HG02610 (cell line): ENCODE measurements at regions not wholly inside any gene's neighbourhood (a gene's known extent, or its start where the extent isn't known, plus 50 kb on each side); places are given as distances from the start of the nearest gene placed in this dataset.
"Not testable (repeated sequence)": the region's sequence is repeated elsewhere in the genome, so short reads cannot be mapped to it uniquely, and the experiment has no call there.

Experiments
- ATAC-seq: cut with Tn5 transposase; IDR thresholded peaks from one replicate; pipeline ENCODE4 v1.9.1; 2021; ENCODE audit warnings: mild to moderate bottlenecking, moderate library complexity; ENCODE audit not compliant: unreplicated experiment

DNA sequence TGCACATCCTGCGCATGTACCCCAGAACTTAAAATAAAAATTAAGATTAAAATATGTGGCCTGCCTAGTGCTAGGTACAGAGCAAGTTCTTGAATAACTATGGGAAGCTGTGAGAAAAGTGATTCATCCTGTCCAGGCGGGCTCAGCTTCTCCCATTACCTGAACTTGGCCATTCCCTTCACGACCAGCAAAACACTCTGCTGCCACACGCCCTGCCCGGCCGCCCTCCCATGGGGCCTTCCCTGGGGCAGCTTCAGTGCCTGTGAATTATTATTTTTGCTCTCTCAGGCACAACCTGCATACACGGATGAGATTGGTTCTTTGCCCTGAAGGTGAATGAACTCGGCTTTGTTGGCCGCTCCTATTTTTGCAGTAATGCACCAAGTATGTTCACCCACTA lies 209.2 kb upstream of the SHH start:
- no peak for ATAC-seq

DNA sequence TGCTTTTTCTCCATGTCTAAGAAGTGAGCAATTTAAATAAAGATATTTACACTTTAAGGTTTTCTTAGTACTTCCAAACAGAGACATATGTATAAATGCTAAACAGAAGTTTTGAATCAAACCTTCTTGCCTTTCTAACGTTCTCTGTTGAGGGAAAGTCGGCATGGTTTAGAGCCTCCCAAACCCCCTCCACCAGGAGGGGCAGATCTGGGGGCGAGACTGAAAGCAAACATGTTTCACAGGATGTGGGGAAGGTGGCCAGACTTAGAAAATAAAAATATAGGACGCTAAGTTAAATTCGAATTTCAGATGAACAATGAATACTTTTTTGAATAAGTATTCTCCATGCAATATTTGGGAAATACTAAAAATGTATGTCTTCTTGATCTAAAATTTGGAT lies 208.3 kb upstream of the SHH start:
- ATAC-seq: no peak

DNA sequence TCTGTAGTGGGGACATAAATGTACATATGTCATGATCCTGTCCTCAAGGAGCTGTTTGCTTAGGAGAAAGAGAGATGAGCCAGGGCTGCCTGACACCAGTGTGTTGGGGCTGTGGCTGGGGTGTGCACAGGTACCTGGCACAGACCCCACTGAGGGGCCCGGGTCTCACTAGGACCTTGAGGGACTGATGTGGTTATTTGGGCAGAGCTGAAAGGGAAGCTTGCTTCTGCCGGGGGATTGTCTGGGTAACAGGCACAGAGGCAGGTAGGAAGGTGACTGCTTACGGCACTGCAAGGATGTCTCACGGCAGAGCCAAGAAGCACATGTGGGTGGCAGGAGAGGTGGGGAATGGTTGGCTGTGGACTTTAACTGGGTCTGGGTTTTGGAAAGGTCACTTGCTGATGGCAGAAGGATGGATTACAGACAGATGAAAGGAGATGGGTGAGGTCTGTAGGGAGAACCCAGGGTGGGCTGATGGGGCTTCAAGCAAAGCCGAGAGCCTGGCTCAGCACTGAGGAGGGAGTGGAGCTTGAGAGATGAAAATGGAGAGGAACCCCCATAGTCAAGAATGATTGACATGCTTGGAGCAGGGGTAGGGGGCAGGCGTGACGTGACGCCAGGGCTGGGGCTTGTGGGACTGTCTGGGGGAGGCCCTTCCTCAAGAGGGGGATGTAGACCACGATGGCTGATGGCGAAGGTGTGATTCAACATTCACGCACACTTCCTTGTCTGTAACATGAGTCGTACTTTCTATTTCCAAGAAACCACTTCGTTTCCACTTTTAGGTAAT lies 207.7 kb upstream of the SHH start:
- no peak for ATAC-seq

DNA sequence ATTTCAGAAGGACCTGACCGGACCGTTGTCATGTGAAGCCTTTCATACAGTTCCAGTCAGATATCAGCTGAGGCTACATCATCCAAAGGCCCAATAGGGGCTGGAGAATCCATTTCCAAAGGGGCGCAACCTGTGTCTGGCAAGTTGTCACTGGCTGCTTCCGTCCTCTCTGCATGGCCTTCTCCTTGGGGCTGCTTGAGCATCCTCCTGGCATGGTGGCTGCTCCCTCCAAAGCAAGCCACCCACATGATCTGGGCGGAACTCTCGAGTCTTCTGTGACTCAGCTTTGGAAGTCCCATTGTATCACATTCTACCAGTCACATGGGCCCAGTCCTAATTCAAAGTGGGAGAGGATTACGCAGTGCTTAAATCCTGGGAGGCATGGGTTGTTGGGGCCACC lies 207.0 kb upstream of the SHH start:
- no peak for ATAC-seq

DNA sequence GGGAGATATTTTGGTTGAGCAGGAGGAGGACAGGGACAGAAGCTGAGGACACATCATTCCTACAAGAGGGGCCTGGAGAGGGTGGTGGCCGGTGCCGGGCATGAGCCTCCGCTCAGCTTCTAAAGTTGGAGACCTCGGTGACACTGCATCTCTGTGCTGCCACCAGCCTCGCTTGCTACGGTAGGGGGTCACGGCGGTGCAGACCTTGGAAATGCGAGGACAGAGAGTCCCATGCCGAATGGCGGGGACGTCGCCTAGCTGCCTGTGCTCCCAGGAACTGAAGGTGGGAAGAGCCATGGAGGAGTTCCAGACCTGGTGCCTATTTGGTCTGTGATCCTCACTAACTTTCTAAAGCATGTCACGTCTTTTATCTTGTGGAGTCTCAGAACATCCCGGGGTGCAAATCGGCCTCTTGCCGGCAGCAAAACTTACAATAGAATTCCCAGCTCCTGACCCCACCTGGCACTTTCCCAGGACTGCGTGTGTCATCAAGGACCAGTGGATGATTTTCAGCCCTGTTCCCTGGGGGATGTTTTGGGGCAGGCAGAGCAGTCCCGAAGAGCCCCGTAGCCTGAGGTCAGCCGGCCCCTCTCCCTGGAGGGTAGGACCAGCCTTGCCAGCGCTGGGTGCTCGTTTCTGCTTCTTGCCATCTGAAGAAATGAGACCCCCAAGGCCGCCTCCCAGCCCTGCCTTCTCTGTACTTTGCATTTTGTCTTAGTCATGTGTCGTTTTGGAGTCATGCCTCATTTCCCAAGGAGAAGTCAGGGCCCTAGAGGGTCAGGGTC lies 205.8 kb upstream of the SHH start:
- ATAC-seq: no peak

DNA sequence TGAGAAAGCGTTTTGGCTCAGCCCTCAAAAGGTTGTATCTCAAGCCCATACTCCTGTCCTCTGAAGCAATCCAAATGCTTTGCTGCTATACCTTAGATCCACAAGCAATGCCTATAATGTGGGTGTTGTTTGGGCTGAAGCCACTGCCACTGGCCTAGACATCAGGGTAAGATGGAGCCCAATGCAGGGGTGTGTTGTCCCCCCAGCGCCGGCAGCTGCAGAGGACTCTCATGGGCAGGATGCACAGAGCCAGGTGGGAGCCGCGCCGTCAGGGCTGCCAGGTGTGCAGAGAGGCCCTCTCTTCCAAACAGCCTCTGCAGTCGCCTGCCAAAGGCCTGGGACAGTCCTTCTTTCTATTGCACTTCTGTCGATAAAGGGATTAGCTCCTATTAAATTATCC lies 205.2 kb upstream of the SHH start:
- no peak for ATAC-seq

DNA sequence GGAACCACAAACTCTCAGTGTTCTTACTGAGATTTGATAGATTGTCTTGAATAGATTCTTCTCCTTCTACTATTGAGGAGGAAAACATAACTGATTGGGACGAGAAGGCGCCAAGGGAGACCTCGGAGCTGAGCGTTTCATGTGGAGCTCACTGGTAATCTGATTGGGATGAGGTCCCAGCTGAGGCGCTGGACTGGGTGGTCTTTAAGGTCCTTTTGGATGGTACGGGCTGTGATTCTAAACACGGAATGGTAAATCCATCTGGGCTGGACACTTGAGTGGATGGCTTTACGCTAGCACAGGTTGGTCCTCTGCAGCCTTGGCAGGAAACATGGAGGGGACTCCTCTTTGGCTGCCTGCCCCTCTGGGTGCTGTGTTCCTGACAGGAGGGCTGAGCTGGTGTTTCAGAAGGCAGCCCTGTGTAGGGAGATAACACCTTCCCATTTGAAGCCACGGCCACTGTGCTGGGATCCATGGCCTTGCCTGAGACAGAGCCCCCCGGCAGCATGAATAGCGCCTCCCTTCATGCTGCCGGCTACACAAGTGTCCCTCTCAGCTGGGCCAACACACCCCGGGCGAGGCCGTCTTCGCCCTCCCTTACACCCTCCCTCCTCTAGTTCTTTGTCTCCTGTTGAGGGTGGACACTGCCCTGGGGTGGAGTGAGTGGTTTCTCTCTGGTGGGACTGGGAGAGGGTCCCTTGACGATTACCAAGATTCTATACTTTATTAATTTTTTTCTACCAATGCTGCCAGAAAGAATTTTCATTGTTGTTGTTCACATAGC lies 203.2 kb upstream of the SHH start:
- no peak for ATAC-seq

DNA sequence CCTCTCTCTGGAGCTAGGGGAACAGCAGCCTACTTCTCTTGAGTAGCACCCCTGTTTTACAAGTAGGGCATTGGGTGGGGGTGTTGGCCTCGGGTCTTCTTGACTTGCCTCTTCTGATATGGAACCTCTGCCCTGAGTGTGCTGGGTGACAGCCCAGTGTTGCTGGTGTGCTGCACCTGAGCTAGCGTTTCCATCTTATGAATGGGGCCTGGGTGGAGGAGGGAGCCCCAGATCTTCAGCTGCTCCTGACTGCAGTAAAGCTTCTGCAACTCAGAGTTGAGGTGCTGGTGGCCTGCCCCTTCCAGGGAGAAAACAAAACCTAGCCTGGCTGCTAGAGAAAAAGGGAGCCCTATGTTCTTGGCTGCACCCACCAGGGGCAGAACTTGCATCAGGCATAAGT lies 202.5 kb upstream of the SHH start:
- no peak for ATAC-seq

DNA sequence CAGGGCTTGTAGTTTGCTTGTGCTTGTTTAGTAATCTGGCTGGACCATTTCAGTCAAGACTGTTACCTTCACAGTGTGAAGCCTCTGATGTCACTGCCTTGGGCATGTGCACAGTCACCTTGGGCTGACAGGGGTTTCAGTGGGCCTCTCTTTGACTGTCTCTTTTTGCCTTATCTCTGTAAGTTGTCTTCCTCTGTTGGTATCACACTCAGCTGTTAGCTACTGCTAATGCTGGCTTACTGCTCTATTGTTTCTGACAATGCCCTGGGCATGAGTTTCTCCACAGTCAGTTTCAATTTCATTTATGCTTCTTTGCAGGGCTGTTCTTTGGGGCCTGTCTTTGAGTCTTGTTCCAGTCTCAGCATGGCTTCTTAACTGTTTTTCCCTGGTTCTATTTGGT lies 201.9 kb upstream of the SHH start:
- ATAC-seq: no peak

DNA sequence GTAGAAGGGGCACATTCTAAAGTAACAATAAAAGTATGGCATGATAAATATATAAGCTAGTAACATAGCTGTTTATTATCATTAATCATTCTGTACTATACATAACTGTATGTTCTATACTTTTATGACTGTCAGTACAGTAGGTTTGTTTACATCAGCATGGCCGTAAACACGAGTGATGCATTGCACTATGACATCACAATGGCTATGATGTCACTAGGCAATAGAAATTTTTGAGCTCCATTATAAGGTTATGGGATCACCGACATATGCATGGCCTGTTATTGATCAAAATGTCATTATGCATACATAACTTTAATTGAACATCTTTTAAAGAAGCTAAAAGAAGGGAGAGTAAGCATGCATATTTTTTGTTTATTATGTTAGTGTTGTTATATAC lies 200.1 kb upstream of the SHH start:
- no peak for ATAC-seq

DNA sequence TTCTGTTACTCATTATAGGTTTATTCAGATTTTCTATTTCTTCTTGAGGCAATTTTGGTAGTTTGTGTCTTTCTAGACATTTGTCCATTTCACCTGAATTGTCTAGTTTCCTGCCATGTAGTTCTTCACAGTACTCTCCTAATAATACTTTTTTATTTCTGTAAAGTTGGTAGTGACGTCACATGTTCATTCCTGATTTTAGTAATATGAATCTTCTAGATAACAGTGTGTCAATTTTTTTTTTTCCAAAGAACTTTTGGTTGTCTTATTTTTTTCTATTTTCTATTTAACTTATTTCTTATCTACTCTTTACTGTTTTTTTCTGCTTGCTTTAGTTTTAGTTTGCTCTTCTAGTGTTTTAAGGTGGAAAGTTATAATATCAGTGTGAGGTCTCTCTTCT lies 197.3 kb upstream of the SHH start:
- no peak for ATAC-seq

DNA sequence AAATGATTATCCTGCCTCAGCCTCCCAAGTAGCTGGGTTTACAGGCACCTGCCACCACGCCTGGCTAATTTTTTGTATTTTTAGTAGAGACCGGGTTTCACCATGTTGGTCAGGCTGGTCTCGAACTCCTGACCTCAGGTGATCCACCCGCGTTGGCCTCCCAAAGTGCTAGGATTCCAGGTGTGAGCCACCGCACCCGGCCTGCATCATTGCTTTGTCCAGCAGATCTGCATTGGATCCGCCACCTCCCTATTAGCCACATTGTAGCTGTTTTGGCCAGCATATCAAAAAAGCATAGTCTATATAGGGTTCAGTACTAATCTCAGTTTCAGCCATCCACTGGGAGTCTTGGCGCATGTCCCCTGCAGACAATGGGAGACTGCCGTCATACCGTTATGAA lies 194.6 kb upstream of the SHH start:
- not testable (repeated sequence) for ATAC-seq

DNA sequence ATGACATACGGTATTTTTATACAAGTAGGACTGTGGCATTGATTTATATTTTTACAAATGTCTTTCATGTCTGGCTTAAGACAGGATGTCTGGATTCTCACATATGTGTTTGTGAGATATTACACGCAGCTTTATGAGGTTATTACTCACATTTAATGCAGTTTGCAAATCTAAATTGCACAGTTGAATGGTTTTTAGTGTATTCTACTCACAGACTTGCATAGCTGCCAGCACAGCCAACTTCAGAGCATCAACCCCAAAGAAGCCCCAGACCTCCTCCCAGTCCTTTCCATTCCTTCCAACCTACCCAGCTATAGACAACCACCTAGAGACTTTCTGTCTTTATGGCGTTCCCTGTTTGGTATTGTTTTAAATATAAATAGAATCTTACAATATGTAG lies 193.8 kb upstream of the SHH start:
- ATAC-seq: no peak

DNA sequence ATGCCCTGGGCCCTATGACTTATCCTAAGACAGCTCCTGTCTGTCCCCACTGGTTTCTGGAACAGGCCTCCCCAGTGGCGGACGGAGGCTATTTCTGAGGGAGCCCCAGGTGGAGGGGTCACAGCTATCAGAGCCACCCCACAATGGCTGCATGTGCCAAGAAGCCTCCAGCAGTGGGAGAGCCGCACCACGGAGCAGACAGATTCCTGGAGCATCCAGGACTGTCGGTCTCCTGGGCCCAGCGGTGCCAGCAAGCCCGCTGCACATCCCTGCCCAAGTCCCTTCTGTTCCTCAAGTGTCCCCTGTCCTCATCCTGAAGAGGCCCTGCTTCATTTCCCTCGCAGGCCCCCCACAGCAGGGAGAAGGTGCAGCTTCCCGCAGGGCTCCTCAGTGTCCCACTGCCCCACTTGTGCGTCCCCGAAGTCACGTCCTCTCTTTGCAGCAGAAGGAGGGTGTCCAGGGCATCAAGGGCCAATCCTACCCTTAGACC lies 193.0 kb upstream of the SHH start:
- no peak for ATAC-seq

DNA sequence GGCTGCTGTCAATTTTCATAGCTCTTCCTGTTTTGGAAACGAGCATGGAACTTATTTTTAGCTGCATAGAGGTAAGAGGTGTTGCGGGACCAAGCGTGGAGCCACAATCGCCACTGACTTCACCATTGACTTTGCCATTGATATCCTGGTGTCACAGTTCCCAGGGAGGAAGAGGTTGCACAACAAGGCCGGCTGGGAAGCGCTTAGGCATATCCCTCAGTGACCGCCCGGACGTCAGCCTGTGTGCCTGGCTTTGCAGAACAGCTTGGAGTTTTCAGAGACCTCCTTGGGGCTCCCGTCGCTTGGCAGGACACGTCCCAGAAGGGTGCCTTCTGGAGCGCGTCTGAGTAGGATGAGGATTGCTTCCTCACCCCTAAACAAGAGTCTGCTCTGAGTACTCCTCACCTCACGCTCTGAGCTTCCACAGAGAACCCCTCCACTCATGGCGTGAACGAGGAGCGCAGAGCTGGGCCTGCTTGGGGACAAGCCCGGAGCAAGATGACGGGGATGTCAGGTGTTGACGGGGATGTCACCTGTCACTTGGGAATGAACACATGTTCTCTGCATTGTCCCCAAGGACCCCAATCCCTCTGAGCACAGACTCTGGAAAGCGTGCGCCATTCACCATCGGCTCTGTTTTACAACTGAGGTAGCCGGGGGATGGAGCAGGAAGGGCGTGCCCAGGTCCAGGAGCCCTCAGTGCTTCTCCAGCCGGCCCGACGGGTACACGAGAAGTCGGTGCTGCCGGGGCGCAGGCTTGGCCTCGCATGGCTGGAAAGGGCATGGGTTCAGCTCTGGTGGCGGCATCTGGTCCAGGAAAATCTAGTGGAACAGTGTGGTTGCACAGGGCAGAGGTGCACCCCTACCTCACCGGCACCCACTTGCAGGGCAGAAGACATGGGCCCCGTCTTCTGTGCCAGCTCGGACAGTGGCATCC lies 192.3 kb upstream of the SHH start:
- no peak for ATAC-seq

DNA sequence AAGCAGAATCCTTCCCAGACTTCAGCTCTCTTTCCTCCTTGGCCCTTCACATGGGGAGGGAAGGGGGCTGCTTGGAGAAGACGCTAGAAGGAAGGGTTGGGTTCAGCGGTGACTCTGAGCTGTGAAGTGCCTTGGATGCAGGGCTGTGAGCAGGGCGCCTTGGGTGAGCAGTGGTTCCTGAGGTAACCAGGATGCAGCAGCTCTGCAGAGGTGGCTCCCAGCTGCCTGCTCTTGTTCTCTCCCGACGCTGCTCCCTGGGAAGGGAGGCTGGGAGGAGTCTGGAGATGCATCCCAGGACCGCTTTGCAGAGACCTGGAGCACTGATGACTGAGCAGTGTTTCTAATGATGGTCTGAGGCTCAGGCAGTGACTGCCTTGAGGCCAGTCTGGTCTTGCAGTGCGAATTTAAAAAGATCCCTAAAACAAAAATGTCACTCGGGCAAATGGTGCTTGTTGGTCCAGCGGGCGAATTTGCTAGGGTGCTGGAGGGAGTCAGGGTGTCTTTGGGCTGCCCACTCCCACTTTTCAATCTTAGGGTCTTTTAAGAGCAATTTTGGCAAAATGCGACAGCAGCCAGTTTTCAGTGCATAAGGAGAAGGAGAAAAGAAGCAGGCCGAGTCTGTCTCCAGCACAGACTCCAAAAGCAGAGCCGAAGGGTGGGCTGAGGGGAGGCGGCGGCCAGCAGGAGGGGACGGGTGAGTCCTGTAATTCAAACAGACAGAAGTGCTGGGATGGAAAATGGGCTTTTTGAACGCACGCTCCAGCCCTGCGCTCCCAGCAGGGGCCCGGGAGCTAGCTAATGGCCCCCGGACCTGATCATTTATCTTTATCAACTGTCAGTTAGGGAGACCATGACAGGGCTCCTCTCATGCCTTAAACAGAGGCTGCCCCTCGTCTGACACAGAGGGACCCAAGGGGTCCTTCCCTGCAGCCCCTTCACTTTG lies 191.2 kb upstream of the SHH start:
- ATAC-seq: no peak

DNA sequence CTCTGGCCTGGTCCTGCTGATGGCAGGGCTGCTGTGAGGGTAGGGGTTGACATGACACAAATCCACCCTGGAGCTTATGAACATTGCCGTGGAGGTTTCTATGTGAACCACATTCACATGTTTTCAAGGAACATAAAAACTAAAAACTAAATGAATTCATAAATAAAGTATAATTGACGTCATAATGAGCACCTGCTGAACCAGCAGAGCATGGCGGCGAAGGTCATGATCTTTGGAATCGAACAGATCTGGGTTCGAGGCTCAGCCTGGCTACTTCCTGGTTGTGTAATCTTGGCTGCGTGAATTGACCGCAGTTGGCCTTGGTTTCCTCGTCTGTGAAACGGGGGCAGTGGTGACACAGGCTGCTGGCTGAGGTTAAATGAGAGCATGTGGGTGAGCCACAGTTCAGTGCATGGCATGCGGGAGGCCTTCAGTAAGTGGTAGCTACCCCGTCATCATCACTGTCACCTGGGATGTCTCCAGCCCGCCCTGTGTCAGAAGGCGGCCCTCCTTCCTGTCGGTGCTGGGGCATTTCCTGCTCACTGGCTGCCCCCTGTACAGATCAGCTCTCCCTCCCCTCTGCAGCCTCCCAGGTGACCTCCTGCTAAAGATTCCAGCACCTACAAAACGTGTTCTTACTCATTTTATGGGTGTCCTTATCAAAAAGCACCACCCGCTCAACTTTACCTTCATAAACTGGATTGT lies 190.3 kb upstream of the SHH start:
- no peak for ATAC-seq

DNA sequence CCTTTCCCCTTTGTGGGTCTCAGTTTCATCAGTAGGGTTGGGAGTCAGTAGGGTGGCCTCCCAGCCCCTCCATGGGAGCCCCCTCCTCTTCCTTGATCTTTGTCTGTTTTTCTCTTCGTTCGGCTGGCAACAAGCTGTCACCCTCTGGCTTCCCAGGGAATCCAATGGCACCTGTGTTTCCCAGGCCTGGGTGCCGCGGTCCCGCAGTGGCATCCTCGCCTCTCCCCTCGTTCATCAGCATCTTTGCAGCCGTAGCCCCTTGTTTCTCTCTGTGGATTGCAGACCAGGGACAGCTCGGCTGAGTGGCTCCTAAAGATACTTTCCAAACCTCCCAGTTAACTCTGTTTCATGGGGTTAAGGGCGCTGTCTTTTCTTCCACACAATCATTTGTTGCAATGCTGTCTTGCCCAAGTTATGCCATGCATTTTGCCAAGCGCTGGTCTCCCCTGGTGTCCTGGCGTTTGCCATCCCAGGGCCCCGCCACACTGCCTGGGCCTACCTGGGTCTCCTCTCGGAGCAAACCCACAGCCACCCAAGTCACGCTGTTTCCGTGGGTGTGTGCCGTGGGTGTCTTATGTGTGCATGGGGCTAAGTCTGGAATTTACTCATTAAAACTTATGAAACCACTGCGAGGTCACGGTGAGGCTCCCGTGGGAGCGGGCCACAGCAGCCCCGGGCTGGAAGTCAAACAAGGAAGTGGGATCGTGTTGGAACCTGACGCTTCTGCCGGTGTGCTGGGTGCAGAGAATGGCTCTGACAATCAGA lies 189.4 kb upstream of the SHH start:
- no peak for ATAC-seq
